NCI-H2196 treated with DMSO at 0.1 percent for 48 hours (cell line): ENCODE measurements at regions not wholly inside any gene's neighbourhood (a gene's known extent, or its start where the extent isn't known, plus 50 kb on each side); places are given as distances from the start of the nearest gene placed in this dataset.

ENCODE experiments used
- DNase-seq: peaks from one replicate; lab custom pipeline; 2025; ENCODE audit not compliant: unreplicated experiment; lab: John Stamatoyannopoulos, UW

DNA sequence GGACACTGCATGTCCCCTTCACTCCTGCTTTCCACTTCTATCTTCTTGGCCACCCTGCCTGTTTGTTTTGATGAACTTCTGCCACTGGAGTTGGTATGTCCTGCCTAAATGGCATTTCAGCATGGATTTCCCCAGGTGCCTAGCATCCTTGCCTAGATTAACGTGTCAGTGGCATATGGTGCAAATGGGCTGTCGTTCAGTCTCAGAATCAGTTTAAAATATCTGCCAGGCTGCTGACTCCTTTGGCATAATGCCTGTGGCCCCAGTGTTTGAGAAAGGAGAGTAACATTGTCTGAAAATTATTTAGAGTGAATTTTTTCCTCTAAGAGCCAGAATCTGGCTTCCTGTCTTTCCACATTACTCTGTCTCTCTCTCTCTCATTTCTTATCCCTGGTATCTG is 64.9 kb upstream of the BARHL2 start:
- no peak for DNase-seq

DNA sequence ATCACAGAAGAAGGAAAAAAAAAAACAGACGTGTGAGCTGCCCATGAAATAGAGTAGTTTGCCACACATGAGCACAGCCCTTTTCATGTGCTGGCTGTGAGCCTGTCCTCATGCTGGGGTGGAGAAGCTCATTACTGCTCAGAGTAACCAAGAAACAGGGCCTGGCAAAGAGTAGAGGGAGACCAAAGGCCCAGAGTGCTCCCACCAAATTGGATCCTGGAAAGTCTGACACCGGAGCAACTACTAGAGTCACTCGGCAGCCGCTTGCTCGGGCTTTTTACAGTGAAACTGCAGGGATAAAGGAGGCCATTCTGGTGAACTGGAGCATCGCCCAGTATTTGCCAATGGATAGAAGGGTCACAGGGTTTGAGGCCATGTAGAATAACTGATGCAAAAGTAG is 64.4 kb upstream of the BARHL2 start:
- DNase-seq: no peak

- no peak for DNase-seq
Observed at GRCh38 chr1:90780981-90781380, 63.9 kb upstream of the BARHL2 start.

GRCh38 chr1:90779573-90779972 is 62.5 kb upstream of the BARHL2 start:
- DNase-seq: no peak

GRCh38 chr1:90778486-90778885 is 61.4 kb upstream of the BARHL2 start:
- DNase-seq: no peak

DNA sequence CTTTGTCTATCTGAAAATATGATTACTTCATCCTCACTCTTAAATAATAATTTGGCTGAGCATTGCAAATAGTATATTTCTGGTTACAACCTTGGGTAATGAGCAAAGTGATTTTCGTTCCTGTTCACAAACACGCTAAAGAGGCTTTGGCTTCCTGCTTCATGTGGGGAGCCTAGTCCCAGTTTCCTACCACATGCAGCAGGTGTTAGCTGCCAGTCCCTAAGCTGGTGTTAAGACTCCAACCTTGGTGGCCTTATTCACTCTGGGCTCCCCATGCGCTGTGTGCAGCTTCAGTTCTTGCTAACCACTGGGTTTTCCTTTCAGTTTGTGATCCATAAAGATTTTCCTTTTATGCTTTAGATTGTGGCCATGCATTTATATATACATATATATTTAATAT is 56.7 kb upstream of the BARHL2 start:
- no peak for DNase-seq

- DNase-seq: no peak
Observed at GRCh38 chr1:90768826-90769225, 51.7 kb upstream of the BARHL2 start.

DNA sequence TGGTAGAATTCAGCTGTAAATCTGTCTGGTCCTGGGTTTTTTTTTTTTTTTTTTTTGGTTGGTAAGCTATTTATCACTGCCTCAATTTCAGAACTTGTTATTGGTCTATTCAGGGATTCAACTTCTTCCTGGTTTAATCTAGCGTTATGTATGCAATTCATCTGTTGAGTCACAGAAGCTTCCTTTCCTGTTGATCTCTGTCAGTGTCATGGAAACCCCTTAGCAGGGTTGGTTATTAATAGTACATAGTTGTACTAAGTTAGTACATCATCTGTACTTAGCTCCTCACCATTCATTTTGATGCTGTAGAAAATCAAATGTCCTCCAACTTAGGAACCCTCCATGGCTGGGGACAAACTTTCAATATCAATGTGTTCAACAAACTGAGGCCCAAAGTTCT is 51.0 kb upstream of the BARHL2 start:
- no peak for DNase-seq
